ENCODE measurements at regions not wholly inside any gene's neighbourhood (a gene's known extent, or its start where the extent isn't known, plus 50 kb on each side); places are given as distances from the start of the nearest gene placed in this dataset.
A peak's percentile ranks its signal among the peaks of the same experiment; 100 is the strongest.
"Not testable (repeated sequence)": the region's sequence is repeated elsewhere in the genome, so short reads cannot be mapped to it uniquely, and the experiment has no call there.

GRCh38 chr2:6143812-6144211 lies 451.6 kb downstream of the SOX11 start:
- no peak for DNase-seq

GRCh38 chr2:6147215-6147614 lies 455.0 kb downstream of the SOX11 start:
- not testable (repeated sequence) for DNase-seq

- DNase-seq = no peak
Measured at GRCh38 chr2:6148882-6149281, 456.7 kb downstream of the SOX11 start.

GRCh38 chr2:6159606-6160005 lies 467.4 kb downstream of the SOX11 start:
- DNase-seq = no peak

- DNase-seq = no peak
Measured at GRCh38 chr2:6163932-6164331, 471.7 kb downstream of the SOX11 start.

- no peak for DNase-seq
Measured at GRCh38 chr2:6164986-6165747, 473.0 kb downstream of the SOX11 start.

GRCh38 chr2:6167592-6168138 lies 475.5 kb downstream of the SOX11 start:
- DNase-seq = no peak

- no peak for DNase-seq
Measured at GRCh38 chr2:6168485-6168884, 476.3 kb downstream of the SOX11 start.

GRCh38 chr2:6171294-6171693 lies 479.1 kb downstream of the SOX11 start:
- no peak for DNase-seq

GRCh38 chr2:6177811-6178210 lies 485.6 kb downstream of the SOX11 start:
- DNase-seq = no peak

- DNase-seq = no peak
Measured at GRCh38 chr2:6181525-6181924, 489.3 kb downstream of the SOX11 start.

GRCh38 chr2:6181926-6182325 lies 489.7 kb downstream of the SOX11 start:
- no peak for DNase-seq

GRCh38 chr2:6183226-6183625 lies 491.0 kb downstream of the SOX11 start:
- no peak for DNase-seq

- peak; percentile 47 for DNase-seq
Measured at GRCh38 chr2:6184532-6185292, 492.5 kb downstream of the SOX11 start.

- DNase-seq = no peak
Measured at GRCh38 chr2:6186332-6187151, 494.4 kb downstream of the SOX11 start.

- no peak for DNase-seq
Measured at GRCh38 chr2:6196449-6196848, 504.3 kb downstream of the SOX11 start.

GRCh38 chr2:6198370-6198919 lies 506.3 kb downstream of the SOX11 start:
- not testable (repeated sequence) for DNase-seq

- DNase-seq = no peak
Measured at GRCh38 chr2:6202756-6203155, 510.6 kb downstream of the SOX11 start.

- no peak for DNase-seq
Measured at GRCh38 chr2:6203291-6203959, 511.2 kb downstream of the SOX11 start.

- no peak for DNase-seq
Measured at GRCh38 chr2:6206882-6207281, 514.7 kb downstream of the SOX11 start.

- no peak for DNase-seq
Measured at GRCh38 chr2:6211236-6211635, 519.1 kb downstream of the SOX11 start.

GRCh38 chr2:6212491-6212890 lies 520.3 kb downstream of the SOX11 start:
- DNase-seq = no peak
